GM12865 (cell line): ENCODE measurements at regions not wholly inside any gene's neighbourhood (a gene's known extent, or its start where the extent isn't known, plus 50 kb on each side); places are given as distances from the start of the nearest gene placed in this dataset.
A peak's percentile ranks its signal among the peaks of the same experiment; 100 is the strongest.

Experiments used
- DNase-seq: peaks from one replicate; pipeline ENCODE4 v3.0.0; 2010; ENCODE audit warnings: low read depth
- H3K4me3 ChIP-seq: 2 replicates; pipeline ENCODE4 v1.5.1; 2011; ENCODE audit warnings: mild to moderate bottlenecking, low read depth, low read length, control low read depth
- TF ChIP-seq, protein P1 (sequence below): IDR thresholded peaks from 2 replicates; pipeline ENCODE4 v1.5.1; 2011; ENCODE audit warnings: low read length, control low read depth, low read depth, inconsistent platforms; ENCODE audit not compliant: insufficient read depth; ENCODE audit errors: missing control alignments

GRCh38 chr17:36817483-36818048 lies 119.7 kb upstream of the LHX1 start:
- DNase-seq, result peak; percentile 22
- no peak overlapping the region for H3K4me3 ChIP-seq
- TF ChIP-seq, protein P1, sequence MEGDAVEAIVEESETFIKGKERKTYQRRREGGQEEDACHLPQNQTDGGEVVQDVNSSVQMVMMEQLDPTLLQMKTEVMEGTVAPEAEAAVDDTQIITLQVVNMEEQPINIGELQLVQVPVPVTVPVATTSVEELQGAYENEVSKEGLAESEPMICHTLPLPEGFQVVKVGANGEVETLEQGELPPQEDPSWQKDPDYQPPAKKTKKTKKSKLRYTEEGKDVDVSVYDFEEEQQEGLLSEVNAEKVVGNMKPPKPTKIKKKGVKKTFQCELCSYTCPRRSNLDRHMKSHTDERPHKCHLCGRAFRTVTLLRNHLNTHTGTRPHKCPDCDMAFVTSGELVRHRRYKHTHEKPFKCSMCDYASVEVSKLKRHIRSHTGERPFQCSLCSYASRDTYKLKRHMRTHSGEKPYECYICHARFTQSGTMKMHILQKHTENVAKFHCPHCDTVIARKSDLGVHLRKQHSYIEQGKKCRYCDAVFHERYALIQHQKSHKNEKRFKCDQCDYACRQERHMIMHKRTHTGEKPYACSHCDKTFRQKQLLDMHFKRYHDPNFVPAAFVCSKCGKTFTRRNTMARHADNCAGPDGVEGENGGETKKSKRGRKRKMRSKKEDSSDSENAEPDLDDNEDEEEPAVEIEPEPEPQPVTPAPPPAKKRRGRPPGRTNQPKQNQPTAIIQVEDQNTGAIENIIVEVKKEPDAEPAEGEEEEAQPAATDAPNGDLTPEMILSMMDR, result no peak

DNA sequence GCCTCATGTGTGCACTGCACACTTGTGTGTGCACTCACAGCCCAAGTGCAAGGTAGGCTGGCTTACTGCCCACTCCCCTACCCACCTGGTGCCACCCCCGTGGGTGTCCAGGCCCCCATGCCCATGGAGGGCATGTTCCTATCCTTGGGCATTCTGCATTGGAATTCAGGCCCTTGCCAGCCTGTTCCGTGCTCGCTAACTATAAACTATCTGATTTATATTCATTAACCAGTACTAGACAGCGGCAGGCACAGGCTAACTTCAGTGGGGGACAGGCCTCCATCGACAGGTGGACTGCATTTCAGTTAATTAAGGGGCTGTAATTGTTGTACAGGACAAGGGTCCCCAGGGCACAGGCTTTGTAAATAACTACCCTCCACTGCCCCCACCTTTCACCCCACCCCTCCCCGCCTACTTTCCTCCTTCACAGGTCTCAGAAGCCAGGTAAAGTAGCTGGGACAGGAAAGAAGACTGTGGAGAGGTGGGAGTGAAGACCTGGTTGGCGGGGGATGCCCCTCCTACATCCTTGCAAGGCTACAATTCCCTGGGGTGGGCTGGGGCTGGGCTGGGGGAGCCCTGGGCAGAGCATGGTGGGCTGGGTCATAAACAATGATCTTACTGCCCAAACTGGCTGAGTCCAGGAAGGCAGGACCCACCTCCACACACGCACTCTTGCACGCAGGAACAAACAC lies 119.0 kb upstream of the LHX1 start:
- TF ChIP-seq, protein P1, result no peak
- no peak for DNase-seq
- H3K4me3 ChIP-seq, result no peak overlapping the region

GRCh38 chr17:36823850-36824677 lies 113.2 kb upstream of the LHX1 start:
- no peak for DNase-seq
- H3K4me3 ChIP-seq, result no peak overlapping the region
- TF ChIP-seq, protein P1, result no peak

- TF ChIP-seq, protein P1, result no peak
- DNase-seq, result no peak
- no peak overlapping the region for H3K4me3 ChIP-seq
Measured at GRCh38 chr17:36824678-36825101, 112.6 kb upstream of the LHX1 start.

GRCh38 chr17:36825113-36825512 lies 112.2 kb upstream of the LHX1 start:
- TF ChIP-seq, protein P1, result no peak
- no peak overlapping the region for H3K4me3 ChIP-seq
- no peak for DNase-seq

GRCh38 chr17:36825521-36825920 lies 111.8 kb upstream of the LHX1 start:
- no peak overlapping the region for H3K4me3 ChIP-seq
- DNase-seq, result no peak
- TF ChIP-seq, protein P1, result no peak
